OCI-LY7 (cell line): ENCODE measurements at regions not wholly inside any gene's neighbourhood (a gene's known extent, or its start where the extent isn't known, plus 50 kb on each side); places are given as distances from the start of the nearest gene placed in this dataset.
"Not testable (repeated sequence)": the region's sequence is repeated elsewhere in the genome, so short reads cannot be mapped to it uniquely, and the experiment has no call there.

Experiments used
- BruUV-seq: library from RNA; stranded (reverse); fragments of 400-500 nt; replicated peaks from 2 replicates; lab custom pipeline; 2021; lab: Mats Ljungman, UMichigan
- CTCF ChIA-PET: fragments of 300-600 bp; sonication (Branson Sonifier 250); formaldehyde crosslinking; loops from one replicate; lab custom pipeline; 2022; ENCODE audit warnings: antibody characterized with exemption; ENCODE audit not compliant: unreplicated experiment; lab: Charles Lee
- POLR2A ChIA-PET: fragments of 300-600 bp; sonication (Branson Sonifier 250); formaldehyde crosslinking; loops from one replicate; lab custom pipeline; 2022; ENCODE audit warnings: antibody characterized with exemption; lab: Charles Lee
- DNase-seq: peaks from one replicate; pipeline ENCODE4 v3.0.0-alpha.2; 2015; ENCODE audit warnings: low spot score
- H2AFZ ChIP-seq: fragments of 200-600 bp; sonication (generic), shearing (Covaris generic); 2 replicates; pipeline ENCODE4 v1.6.1; 2014; ENCODE audit warnings: mild to moderate bottlenecking, antibody characterized with exemption, low read length, moderate library complexity
- H3K27ac ChIP-seq: fragments of 200-600 bp; sonication (generic); 2 replicates; pipeline ENCODE4 v1.5.1; 2014; ENCODE audit warnings: mixed run types, low read depth, mild to moderate bottlenecking, moderate library complexity, low read length, inconsistent platforms; ENCODE audit not compliant: poor library complexity, severe bottlenecking
- H3K36me3 ChIP-seq: fragments of 200-600 bp; sonication (generic); 2 replicates; pipeline ENCODE4 v1.6.1; 2014; ENCODE audit warnings: mild to moderate bottlenecking, antibody characterized with exemption, low read length, moderate library complexity, mixed read lengths; ENCODE audit not compliant: insufficient read depth
- H3K4me1 ChIP-seq: fragments of 200-600 bp; sonication (generic); 2 replicates; pipeline ENCODE4 v1.5.1; 2014; ENCODE audit warnings: mild to moderate bottlenecking, low read length; ENCODE audit not compliant: insufficient read depth, poor library complexity, severe bottlenecking
- H3K4me2 ChIP-seq: fragments of 200-600 bp; sonication (generic); 2 replicates; pipeline ENCODE4 v1.6.1; 2014; ENCODE audit warnings: mild to moderate bottlenecking, low read length
- H3K4me3 ChIP-seq: fragments of 200-600 bp; sonication (generic); 2 replicates; pipeline ENCODE4 v1.5.1; 2014; ENCODE audit warnings: mild to moderate bottlenecking, low read depth, low read length; ENCODE audit not compliant: poor library complexity, severe bottlenecking
- H3K79me2 ChIP-seq: fragments of 200-600 bp; sonication (generic); 2 replicates; pipeline ENCODE4 v1.6.1; 2016; ENCODE audit warnings: low read depth, mild to moderate bottlenecking, low read length, moderate library complexity, mixed read lengths; ENCODE audit not compliant: insufficient read depth
- H3K9me2 ChIP-seq: fragments of 200-600 bp; sonication (generic); 2 replicates; pipeline ENCODE4 v1.6.1; 2016; ENCODE audit warnings: mild to moderate bottlenecking, low read length, mixed read lengths; ENCODE audit not compliant: insufficient read depth
- H3K9me3 ChIP-seq: fragments of 200-600 bp; sonication (generic); 2 replicates; pipeline ENCODE4 v1.6.1; 2014; ENCODE audit warnings: mild to moderate bottlenecking, mixed run types, low read length, mixed read lengths
- H4K20me1 ChIP-seq: fragments of 200-600 bp; sonication (generic); 2 replicates; pipeline ENCODE4 v1.6.1; 2014; ENCODE audit warnings: mild to moderate bottlenecking, antibody characterized with exemption, low read length, moderate library complexity, mixed read lengths; ENCODE audit not compliant: insufficient read depth
- CTCF ChIP-seq: fragments of 200-600 bp; sonication (generic); conservative IDR thresholded peaks from 2 replicates; pipeline ENCODE4 v1.5.1; 2014; ENCODE audit warnings: mild to moderate bottlenecking, antibody characterized with exemption, low read length, moderate library complexity, mixed read lengths
- EZH2phosphoT487 ChIP-seq: fragments of 200-600 bp; sonication (generic); IDR thresholded peaks from 2 replicates; pipeline ENCODE4 v1.6.1; 2018; ENCODE audit warnings: low read depth, borderline replicate concordance, mild to moderate bottlenecking, mixed run types, antibody characterized with exemption, low read length, moderate library complexity, mixed read lengths
- intact Hi-C: fragments of 100-400 bp; cut with micrococcal nuclease; formaldehyde crosslinking; loops from one replicate; pipeline ENCODE4 v1.10.0; 2022; ENCODE audit not compliant: unreplicated experiment

GRCh38 chr20:53859684-53860083 is 210.7 kb downstream of the BCAS1 start:
- POLR2A ChIA-PET = interaction anchor here (0.6 to 1.8 kb wide), 6 partner anchors 8 to 42 kb away, joined by 3 to 8 read pairs (median 4); no protein-coding TSS in a partner anchor

DNA sequence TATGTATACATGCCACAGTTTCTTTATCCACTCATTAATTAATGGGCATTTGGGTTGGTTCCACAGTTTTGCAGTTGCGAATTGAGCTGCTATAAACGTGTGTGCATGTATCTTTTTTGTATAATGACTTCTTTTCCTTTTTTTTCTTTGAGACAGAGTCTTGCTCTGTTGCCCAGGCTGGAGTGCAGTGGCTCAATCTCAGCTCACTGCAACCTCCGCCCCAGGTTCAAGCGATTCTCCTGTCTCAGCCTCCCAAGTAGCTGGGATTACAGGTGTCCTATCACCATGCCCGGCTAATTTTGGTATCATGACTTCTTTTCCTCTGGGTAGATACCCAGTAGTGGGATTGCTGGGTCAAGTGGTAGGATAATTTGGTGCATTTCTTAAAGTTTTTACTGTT is 211.4 kb downstream of the BCAS1 start:
- DNase-seq, BruUV-seq, CTCF ChIA-PET, H3K79me2 ChIP-seq, H3K4me3 ChIP-seq, intact Hi-C loops, H4K20me1 ChIP-seq, H3K4me2 ChIP-seq, H2AFZ ChIP-seq, H3K36me3 ChIP-seq, H3K9me2 ChIP-seq, H3K9me3 ChIP-seq, H3K27ac ChIP-seq: not testable (repeated sequence)
- POLR2A ChIA-PET = interaction anchor here (0.6 to 1.8 kb wide), 3 partner anchors 7 to 15 kb away, joined by 4 to 8 read pairs (median 5); no protein-coding TSS in a partner anchor
- peaks cover 23% of the 10 kb centered on the region for H3K4me1 ChIP-seq

More at GRCh38 chr20:53859684-53860083, 210.7 kb downstream of the BCAS1 start:
- no peak for TF ChIP-seq EZH2phosphoT487
- no peak for TF ChIP-seq CTCF
- intact Hi-C loops = no loop called here
- DNase-seq = no peak
- H3K9me3 ChIP-seq = no peaks in the 10 kb centered on the region
- H3K4me1 ChIP-seq = peaks cover 30% of the 10 kb centered on the region
- no peaks in the 10 kb centered on the region for H3K9me2 ChIP-seq
- H3K36me3 ChIP-seq = no peaks in the 10 kb centered on the region
- no peaks in the 10 kb centered on the region for H3K79me2 ChIP-seq
- CTCF ChIA-PET = no interaction called here
- no peak overlapping the region for H3K27ac ChIP-seq
- H3K4me3 ChIP-seq = no peak overlapping the region
- no peaks in the 10 kb centered on the region for H4K20me1 ChIP-seq
- H2AFZ ChIP-seq = no peak overlapping the region
- no TSS peak for BruUV-seq
- H3K4me2 ChIP-seq = no peak overlapping the region

DNA sequence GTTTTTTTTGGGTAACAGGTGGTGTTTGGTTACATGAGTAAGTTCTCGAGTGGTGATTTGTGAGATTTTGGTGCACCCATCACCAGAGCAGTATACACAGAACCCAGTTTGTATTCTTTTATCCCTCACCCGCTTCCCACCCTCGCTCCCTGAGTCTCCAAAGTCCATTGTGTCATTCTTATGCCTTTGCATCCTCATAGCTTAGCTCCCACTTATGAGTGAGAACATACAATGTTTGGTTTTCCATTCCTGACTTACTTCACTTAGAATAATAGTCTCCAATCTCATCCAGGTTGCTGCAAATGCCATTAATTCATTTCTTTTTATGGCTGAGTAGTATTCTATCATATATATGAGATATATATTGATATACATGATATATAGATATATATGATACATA is 211.9 kb downstream of the BCAS1 start:
- H3K4me2 ChIP-seq, H3K4me3 ChIP-seq, CTCF ChIA-PET, H4K20me1 ChIP-seq, H3K36me3 ChIP-seq, H3K79me2 ChIP-seq, H2AFZ ChIP-seq, H3K9me2 ChIP-seq, H3K9me3 ChIP-seq, H3K27ac ChIP-seq, intact Hi-C loops, DNase-seq, BruUV-seq: not testable (repeated sequence)
- POLR2A ChIA-PET = interaction anchor here (1.9 kb wide), 1 partner anchor 41 kb away, joined by 8 read pairs; no protein-coding TSS in a partner anchor
- H3K4me1 ChIP-seq = peaks cover 20% of the 10 kb centered on the region
